ENCODE measurements at regions not wholly inside any gene's neighbourhood (a gene's known extent, or its start where the extent isn't known, plus 50 kb on each side); places are given as distances from the start of the nearest gene placed in this dataset.
"Not testable (repeated sequence)": the region's sequence is repeated elsewhere in the genome, so short reads cannot be mapped to it uniquely, and the experiment has no call there.

DNA sequence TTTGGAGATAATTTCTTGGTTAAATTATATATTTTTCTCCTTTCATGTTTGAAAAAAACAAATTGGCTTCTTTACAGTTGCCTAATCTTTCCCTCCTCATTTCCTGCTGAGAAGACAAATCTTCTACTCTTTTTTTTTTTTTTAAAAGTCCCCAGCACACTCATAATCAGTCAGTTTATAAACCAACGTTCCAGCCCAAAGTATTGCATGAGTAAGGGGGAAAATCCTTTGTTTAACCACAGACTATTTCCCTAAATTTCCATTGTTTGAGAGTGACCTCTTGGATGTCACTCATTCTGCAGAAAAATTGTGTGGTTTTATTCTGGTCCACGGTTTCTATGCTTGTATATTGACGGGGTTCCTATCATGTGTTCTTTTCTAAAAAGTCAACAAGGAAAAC lies 55.1 kb upstream of the TLR4 start:
- no peak overlapping the region for H3K9ac ChIP-seq
- TF ChIP-seq Cebpa-rat (IDR thresholded peaks at IDR 0.05): no peak
- H3K27ac ChIP-seq: no peak overlapping the region
- H3K27me3 ChIP-seq: no peaks in the 10 kb centered on the region
- peak overlapping the region in 2 of 11 experiments; percentile 43 to 72; a peak in 4 of 22 replicates for H3K4me2 ChIP-seq
- peaks cover 5 to 33% (median 10%) of the 10 kb centered on the region in 10 experiments; a peak in 17 of 20 replicates for H3K4me1 ChIP-seq
- no peak overlapping the region for H3K4me3 ChIP-seq
- H3K9me3 ChIP-seq (replicated peaks in 1 of 11): no peaks in the 10 kb centered on the region
- H4K20me1 ChIP-seq: no peaks in the 10 kb centered on the region
- no peaks in the 10 kb centered on the region for H3K36me3 ChIP-seq

DNA sequence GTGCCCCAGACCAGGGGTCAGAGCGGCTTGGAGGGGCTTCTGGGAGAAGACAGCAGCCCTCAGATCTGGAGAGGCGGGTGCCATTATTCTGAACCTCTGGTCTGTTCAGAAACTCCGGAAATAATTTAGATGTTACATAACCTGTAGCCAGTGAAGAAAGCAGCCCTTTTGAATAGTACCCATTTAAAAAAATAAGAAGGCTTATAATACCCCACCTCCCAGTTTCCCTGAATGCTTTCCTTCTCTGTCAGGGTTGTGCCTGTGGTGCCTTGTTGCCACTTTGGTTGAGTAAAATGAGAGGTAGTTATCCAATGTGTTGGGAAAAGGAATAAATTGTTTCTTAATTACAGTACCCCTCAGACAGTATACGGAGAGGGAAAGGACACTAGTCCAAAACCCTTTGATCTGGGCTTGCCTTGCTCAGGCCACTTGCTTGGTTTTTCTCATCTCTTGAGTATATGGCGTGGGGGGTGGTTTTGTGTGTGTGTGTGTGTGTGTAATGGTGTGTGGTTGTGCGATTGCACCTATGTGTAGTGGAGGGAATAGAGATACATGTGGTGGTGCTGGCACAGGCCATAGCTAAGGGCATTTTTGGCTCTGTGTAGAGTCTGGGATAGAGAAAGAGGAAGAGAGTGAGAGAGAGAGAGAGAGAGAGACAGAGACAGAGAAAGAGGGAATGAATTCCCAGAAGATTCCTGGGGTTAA lies 59.1 kb upstream of the TLR4 start:
- Histone ChIP-seq H3K4me3 (peak overlapping the region in 1 of 10 experiments; percentile 18; a peak in 2 of 20 replicates), H3K4me1 (peaks cover 7 to 42% (median 12%) of the 10 kb centered on the region in 10 experiments; a peak in 17 of 20 replicates), H3K9me3 (replicated peaks in 1 of 11) (no peaks in the 10 kb centered on the region), H3K4me2 (peak overlapping the region; percentile 27 to 90 (median 60); a peak in 21 of 22 replicates), H4K20me1 (no peaks in the 10 kb centered on the region), H3K27me3 (no peaks in the 10 kb centered on the region; a peak in 1 of 22 replicates), H3K27ac (peak overlapping the region in 3 of 11 experiments; percentile 8 to 44 (median 41); a peak in 4 of 22 replicates), H3K9ac (peak overlapping the region in 6 of 11 experiments; percentile 4 to 31 (median 18); a peak in 7 of 22 replicates), H3K36me3 (no peaks in the 10 kb centered on the region)
- TF ChIP-seq Cebpa-rat (IDR thresholded peaks at IDR 0.05): no peak

DNA sequence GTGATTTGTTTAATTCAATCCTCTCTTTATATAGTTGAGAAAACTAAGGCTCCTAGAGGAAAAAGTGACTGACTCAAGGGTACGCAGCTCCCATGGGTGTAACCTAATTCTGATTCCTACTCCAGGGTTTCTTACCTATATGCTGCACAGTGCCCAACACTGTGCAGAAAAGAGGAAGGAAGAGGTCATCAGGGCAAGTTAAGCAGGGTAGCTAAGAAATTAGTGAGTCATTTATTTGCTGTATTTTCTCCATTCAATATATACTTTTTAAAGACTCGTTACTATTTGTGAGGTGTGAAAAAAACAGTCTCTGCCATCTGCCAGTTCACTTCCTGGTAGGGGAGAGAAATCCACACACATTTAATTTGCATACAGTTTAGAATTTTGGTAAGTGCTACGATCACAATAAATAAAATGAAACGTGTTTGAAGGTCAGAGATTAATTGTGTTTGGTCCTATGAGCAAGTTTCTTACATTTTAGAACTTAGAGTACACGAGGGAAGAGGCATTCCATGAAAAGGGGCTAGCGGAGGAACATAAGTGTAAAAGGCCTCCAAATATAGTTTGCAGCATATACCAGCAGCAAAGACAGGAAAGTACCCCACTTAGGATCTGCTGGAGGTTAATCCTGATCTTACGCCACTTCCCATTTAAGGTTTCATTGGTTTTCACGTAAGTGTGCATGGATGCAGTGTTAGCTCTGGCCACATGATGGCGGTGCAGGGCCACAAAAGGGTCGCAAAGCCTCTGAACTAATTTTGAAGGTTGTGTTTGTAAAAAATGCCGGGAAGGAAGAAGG lies 59.9 kb upstream of the TLR4 start:
- peaks cover 7 to 38% (median 12%) of the 10 kb centered on the region in 10 experiments; a peak in 17 of 20 replicates for H3K4me1 ChIP-seq
- H3K36me3 ChIP-seq: no peaks in the 10 kb centered on the region
- no peaks in the 10 kb centered on the region for H4K20me1 ChIP-seq
- TF ChIP-seq Cebpa-rat (IDR thresholded peaks at IDR 0.05): no peak
- no peaks in the 10 kb centered on the region; a peak in 1 of 22 replicates for H3K27me3 ChIP-seq
- H3K27ac ChIP-seq: peak overlapping the region in 4 of 11 experiments; percentile 8 to 44 (median 38); a peak in 6 of 22 replicates
- peak overlapping the region in 2 of 10 experiments; percentile 18 to 39; a peak in 2 of 20 replicates for H3K4me3 ChIP-seq
- peak overlapping the region; percentile 27 to 90 (median 60) for H3K4me2 ChIP-seq
- peak overlapping the region in 8 of 11 experiments; percentile 4 to 33 (median 18); a peak in 8 of 22 replicates for H3K9ac ChIP-seq
- H3K9me3 ChIP-seq (replicated peaks in 1 of 11): no peaks in the 10 kb centered on the region

DNA sequence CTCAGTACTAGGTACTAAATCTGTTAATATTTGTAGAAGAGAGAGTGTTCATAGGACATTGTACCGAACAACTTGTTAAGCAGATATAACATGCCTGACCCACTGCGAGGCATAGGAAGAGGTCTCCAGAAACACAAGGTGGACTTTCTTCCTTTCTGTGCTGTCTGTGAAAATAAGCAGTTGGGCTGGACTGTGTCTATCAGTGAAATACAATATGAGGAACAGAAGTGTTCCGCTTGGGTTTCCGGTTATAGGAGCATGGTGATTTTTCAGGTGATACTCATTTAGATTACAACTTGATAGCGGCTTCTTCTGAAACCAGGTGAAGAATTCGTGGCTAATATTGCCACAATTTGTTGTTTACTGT lies 60.9 kb upstream of the TLR4 start:
- peaks cover 7 to 28% (median 12%) of the 10 kb centered on the region in 10 experiments; a peak in 17 of 20 replicates for H3K4me1 ChIP-seq
- peak overlapping the region in 2 of 11 experiments; percentile 3 to 5; a peak in 2 of 22 replicates for H3K4me2 ChIP-seq
- no peak overlapping the region for H3K4me3 ChIP-seq
- H3K27ac ChIP-seq: no peak overlapping the region
- no peak overlapping the region for H3K9ac ChIP-seq
- H3K36me3 ChIP-seq: no peaks in the 10 kb centered on the region
- TF ChIP-seq Cebpa-rat (IDR thresholded peaks at IDR 0.05): no peak
- no peaks in the 10 kb centered on the region for H3K9me3 ChIP-seq (replicated peaks in 1 of 11)
- no peaks in the 10 kb centered on the region for H4K20me1 ChIP-seq
- H3K27me3 ChIP-seq: no peaks in the 10 kb centered on the region; a peak in 1 of 22 replicates

DNA sequence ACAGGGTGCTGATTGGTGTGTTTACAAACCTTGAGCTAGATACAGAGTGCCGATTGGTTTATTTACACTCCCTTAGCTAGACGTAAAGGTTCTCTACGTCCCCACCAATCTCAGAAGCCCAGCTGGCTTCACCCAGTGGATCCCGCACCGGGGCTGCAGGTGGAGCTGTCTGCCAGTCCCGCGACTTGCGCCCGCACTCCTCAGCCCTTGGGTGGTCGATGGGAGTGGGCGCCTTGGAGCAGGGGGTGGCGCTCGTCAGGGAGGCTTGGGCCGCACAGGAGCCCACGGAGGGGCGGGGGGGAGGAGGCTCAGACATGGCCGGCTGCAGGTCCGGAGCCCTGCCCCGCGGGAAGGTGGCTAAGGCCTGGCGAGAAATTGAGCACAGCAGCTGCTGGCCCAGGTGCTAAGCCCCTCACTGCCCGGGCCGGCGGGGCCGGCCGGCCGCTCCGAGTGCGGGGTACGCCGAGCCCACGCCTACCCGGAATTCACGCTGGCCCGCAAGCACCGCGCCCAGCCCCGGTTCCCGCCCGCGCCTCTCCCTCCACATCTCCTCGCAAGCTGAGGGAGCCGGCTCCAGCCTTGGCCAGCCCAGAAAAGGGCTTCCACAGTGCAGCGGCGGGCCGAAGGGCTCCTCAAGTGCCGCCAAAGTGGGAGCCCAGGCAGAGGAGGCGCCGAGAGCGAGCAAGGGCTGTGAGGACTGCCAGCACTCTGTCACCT lies 61.5 kb upstream of the TLR4 start:
- H3K27ac ChIP-seq, H3K36me3 ChIP-seq: not testable (repeated sequence)

DNA sequence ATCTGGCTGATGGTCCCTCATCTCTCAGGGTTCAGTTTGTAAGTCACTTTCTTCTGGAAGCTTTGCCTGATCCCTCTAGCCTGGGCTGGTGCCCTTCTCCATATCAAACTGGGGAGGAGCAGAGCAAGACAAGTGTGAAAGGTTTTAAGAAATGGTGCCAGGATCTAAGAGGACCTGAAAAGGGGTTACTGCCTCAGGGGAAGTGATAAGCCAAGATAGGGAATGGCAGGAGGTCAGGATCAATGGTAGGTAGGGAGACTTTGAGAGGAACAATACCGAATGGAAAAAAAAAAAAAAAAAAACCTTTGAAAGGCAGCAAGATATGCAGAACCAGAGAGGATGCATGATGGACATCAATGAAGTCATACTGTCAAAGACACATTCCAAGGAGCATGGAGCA lies 67.5 kb upstream of the TLR4 start:
- TF ChIP-seq Cebpa-rat (IDR thresholded peaks at IDR 0.05): no peak
- Histone ChIP-seq H3K27me3 (no peaks in the 10 kb centered on the region), H3K4me2 (no peak overlapping the region), H3K9me3 (replicated peaks in 1 of 11) (no peaks in the 10 kb centered on the region), H3K4me3 (no peak overlapping the region), H4K20me1 (no peaks in the 10 kb centered on the region), H3K36me3 (no peaks in the 10 kb centered on the region), H3K9ac (no peak overlapping the region), H3K4me1 (no peaks in the 10 kb centered on the region), H3K27ac (no peak overlapping the region)

More for the DNA sequence above, 61.5 kb upstream of the TLR4 start:
- H3K9ac ChIP-seq; H4K20me1 ChIP-seq; H3K27me3 ChIP-seq; H3K9me3 ChIP-seq (replicated peaks in 1 of 11); H3K4me3 ChIP-seq: not testable (repeated sequence)
- peak overlapping the region in 2 of 11 experiments; percentile 3 to 5; a peak in 2 of 22 replicates for H3K4me2 ChIP-seq
- peaks cover 7 to 28% (median 12%) of the 10 kb centered on the region in 10 experiments; a peak in 17 of 20 replicates for H3K4me1 ChIP-seq

DNA sequence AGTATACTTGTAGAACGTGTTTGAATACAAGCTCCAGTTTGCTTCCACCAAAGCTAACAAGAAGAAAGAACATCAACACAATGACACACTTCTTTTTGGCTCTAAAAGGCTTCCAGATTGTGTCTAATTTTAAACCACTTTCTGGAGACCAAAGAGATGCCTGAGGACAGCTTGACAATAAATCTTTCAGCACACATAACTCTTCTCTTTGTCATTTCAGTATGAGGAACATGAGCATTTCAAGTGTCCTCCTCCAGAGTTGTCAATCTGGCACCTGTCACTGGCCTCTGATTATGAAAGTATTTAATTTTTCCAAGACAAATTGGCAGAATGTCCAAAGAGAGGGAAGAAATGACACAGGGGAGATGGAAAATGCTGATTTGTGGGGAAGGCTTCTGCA lies 79.0 kb upstream of the TLR4 start:
- Histone ChIP-seq H3K36me3 (no peaks in the 10 kb centered on the region), H3K4me3 (no peak overlapping the region), H3K4me2 (no peak overlapping the region), H3K9ac (no peak overlapping the region), H3K27ac (no peak overlapping the region), H3K4me1 (no peaks in the 10 kb centered on the region), H3K27me3 (no peaks in the 10 kb centered on the region), H4K20me1 (no peaks in the 10 kb centered on the region), H3K9me3 (replicated peaks in 1 of 11) (peaks cover 17 to 30% (median 25%) of the 10 kb centered on the region in 11 experiments)
- TF ChIP-seq Cebpa-rat (IDR thresholded peaks at IDR 0.05): no peak

DNA sequence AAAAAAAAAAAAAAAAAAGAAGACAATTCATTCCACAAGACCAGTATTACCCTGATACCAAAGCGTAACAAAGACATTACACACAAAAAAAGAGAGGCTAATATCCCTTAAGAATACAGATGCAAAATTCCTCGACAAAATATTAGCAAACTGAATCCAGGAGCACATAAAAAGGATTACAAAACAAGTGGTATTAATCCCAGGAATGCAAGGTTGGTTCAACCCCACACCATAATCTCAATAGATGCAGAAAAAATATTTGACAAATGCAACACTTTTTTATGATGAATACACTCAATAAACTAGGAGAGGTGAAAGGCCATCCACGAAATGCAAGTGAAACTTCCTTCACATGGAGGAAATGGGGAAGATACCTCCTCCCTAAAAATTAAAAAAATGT lies 80.1 kb upstream of the TLR4 start:
- H3K9me3 ChIP-seq (replicated peaks in 1 of 11): peaks cover 17 to 30% (median 25%) of the 10 kb centered on the region in 11 experiments
- H3K4me1 ChIP-seq: no peaks in the 10 kb centered on the region
- H3K27ac ChIP-seq: no peak overlapping the region
- no peak overlapping the region for H3K9ac ChIP-seq
- no peaks in the 10 kb centered on the region for H3K36me3 ChIP-seq
- no peak overlapping the region for H3K4me2 ChIP-seq
- H4K20me1 ChIP-seq: no peaks in the 10 kb centered on the region
- no peak for TF ChIP-seq Cebpa-rat (IDR thresholded peaks at IDR 0.05)
- H3K27me3 ChIP-seq: no peaks in the 10 kb centered on the region
- no peak overlapping the region for H3K4me3 ChIP-seq

DNA sequence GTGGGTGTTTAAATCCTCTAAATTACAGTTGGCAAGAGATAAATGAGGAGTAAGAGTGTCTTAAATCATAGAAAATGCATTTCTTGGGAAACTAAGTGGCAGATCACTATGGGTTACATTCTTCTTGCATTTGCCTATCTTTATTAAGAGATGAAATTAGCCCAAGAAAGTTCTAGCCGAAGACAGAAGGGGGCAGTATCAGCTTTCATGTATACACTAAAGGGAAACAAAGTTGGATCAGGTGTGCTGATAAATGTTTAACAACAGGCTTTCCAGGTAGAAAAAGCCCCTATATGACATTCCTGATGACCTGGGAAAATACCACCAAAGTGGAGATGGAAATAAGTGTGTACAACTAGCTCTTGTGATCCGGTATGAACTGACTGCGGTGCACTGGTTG lies 81.9 kb upstream of the TLR4 start:
- peaks cover 17 to 30% (median 25%) of the 10 kb centered on the region in 11 experiments for H3K9me3 ChIP-seq (replicated peaks in 1 of 11)
- no peaks in the 10 kb centered on the region for H3K36me3 ChIP-seq
- no peak overlapping the region for H3K4me2 ChIP-seq
- H3K27ac ChIP-seq: no peak overlapping the region
- no peaks in the 10 kb centered on the region for H3K27me3 ChIP-seq
- no peak overlapping the region for H3K4me3 ChIP-seq
- TF ChIP-seq Cebpa-rat (IDR thresholded peaks at IDR 0.05): no peak
- H3K4me1 ChIP-seq: no peaks in the 10 kb centered on the region
- no peak overlapping the region for H3K9ac ChIP-seq
- H4K20me1 ChIP-seq: no peaks in the 10 kb centered on the region

All from BLaER1 treated with 17β-estradiol and CSF1 and Interleukin-3, amounts not matched to agents 10 nM and 100 nM (cell line).